Kidney epithelial cell (primary cell): ENCODE measurements at regions not wholly inside any gene's neighbourhood (a gene's known extent, or its start where the extent isn't known, plus 50 kb on each side); places are given as distances from the start of the nearest gene placed in this dataset.

Experiments used
- DNase-seq: peaks from one replicate; pipeline ENCODE4 v3.0.0-alpha.2; 2010; ENCODE audit warnings: low read depth
- H3K27me3 ChIP-seq: 2 replicates; pipeline ENCODE4 v1.6.0; 2011; ENCODE audit warnings: low read length; ENCODE audit not compliant: control insufficient read depth, insufficient read depth
- H3K36me3 ChIP-seq: 2 replicates; pipeline ENCODE4 v1.5.1; 2011; ENCODE audit warnings: low read length; ENCODE audit not compliant: control insufficient read depth, insufficient read depth
- H3K4me3 ChIP-seq: 2 replicates; pipeline ENCODE4 v1.5.1; 2011; ENCODE audit warnings: low read depth, mild to moderate bottlenecking, control low read depth, low read length
- CTCF ChIP-seq: IDR thresholded peaks from 2 replicates; pipeline ENCODE4 v1.5.1; 2011; ENCODE audit warnings: mild to moderate bottlenecking, moderate library complexity, low read length, control low read depth, inconsistent platforms; ENCODE audit not compliant: insufficient read depth, poor library complexity, severe bottlenecking

GRCh38 chr1:198861636-198862035 lies 222.8 kb downstream of the PTPRC start:
- Histone ChIP-seq H3K36me3 (no peaks in the 10 kb centered on the region), H3K27me3 (no peaks in the 10 kb centered on the region), H3K4me3 (no peak overlapping the region)
- no peak for DNase-seq
- TF ChIP-seq CTCF, result no peak

- H3K27me3 ChIP-seq, result no peaks in the 10 kb centered on the region
- no peak overlapping the region for H3K4me3 ChIP-seq
- DNase-seq, result no peak
- no peak for TF ChIP-seq CTCF
- no peaks in the 10 kb centered on the region for H3K36me3 ChIP-seq
Observed at GRCh38 chr1:198864695-198865094, 225.9 kb downstream of the PTPRC start.

- DNase-seq, result no peak
- no peaks in the 10 kb centered on the region for H3K36me3 ChIP-seq
- no peak for TF ChIP-seq CTCF
- no peaks in the 10 kb centered on the region for H3K27me3 ChIP-seq
- no peak overlapping the region for H3K4me3 ChIP-seq
Observed at GRCh38 chr1:198865319-198865718, 226.5 kb downstream of the PTPRC start.

GRCh38 chr1:198867182-198867581 lies 228.3 kb downstream of the PTPRC start:
- no peaks in the 10 kb centered on the region for H3K27me3 ChIP-seq
- no peaks in the 10 kb centered on the region for H3K36me3 ChIP-seq
- DNase-seq, result no peak
- no peak overlapping the region for H3K4me3 ChIP-seq
- no peak for TF ChIP-seq CTCF

- no peak for TF ChIP-seq CTCF
- no peaks in the 10 kb centered on the region for H3K27me3 ChIP-seq
- DNase-seq, result no peak
- H3K36me3 ChIP-seq, result no peaks in the 10 kb centered on the region
- no peak overlapping the region for H3K4me3 ChIP-seq
Observed at GRCh38 chr1:198873696-198874230, 234.9 kb downstream of the PTPRC start.

- Histone ChIP-seq H3K36me3 (no peaks in the 10 kb centered on the region), H3K27me3 (no peaks in the 10 kb centered on the region), H3K4me3 (no peak overlapping the region)
- no peak for DNase-seq
- TF ChIP-seq CTCF, result no peak
Observed at GRCh38 chr1:198876371-198876871, 237.6 kb downstream of the PTPRC start.
